ENCODE measurements at regions not wholly inside any gene's neighbourhood (a gene's known extent, or its start where the extent isn't known, plus 50 kb on each side); places are given as distances from the start of the nearest gene placed in this dataset.

- no peaks in the 10 kb centered on the region for H3K79me2 ChIP-seq (ENCODE audit: control insufficient read depth, insufficient read depth, low read length)
- no peaks in the 10 kb centered on the region for H3K9me3 ChIP-seq (replicated peaks; ENCODE audit: control insufficient read depth, insufficient read depth, low read depth, low read length)
- no TSS peak for BruUV-seq (replicated peaks)
- no peaks in the 10 kb centered on the region for H3K4me1 ChIP-seq (replicated peaks in 1 of 2; ENCODE audit: control insufficient read depth in 2 of 2, insufficient read depth in 2 of 2, low read length in 2 of 2)
- H3K9ac ChIP-seq (ENCODE audit: insufficient read depth in 1 of 2, low read depth in 2 of 2, low read length in 2 of 2), result no peak overlapping the region
- no peak overlapping the region for H3K4me3 ChIP-seq
- FAIRE-seq (no peak), DNase-seq (ENCODE audit: extremely low read depth in 1 of 4, low spot score in 3 of 4) (no peak), ATAC-seq (no peak)
- in situ Hi-C loops (cut with MboI) (no loop called here), intact Hi-C loops (cut with micrococcal nuclease) (no loop called here)
- no peaks in the 10 kb centered on the region for H4K20me1 ChIP-seq (replicated peaks; ENCODE audit: control insufficient read depth, insufficient read depth, low read length)
- H3K36me3 ChIP-seq (ENCODE audit: control insufficient read depth, insufficient read depth, low read length), result no peaks in the 10 kb centered on the region
- 1% methylated on average over 7 of the region's 7 CpGs for WGBS (ENCODE audit: insufficient coverage, low coverage, missing lambda C conversion rate)
- no peaks in the 10 kb centered on the region for H3K9me1 ChIP-seq (ENCODE audit: control insufficient read depth, insufficient read depth, low read length)
- H3K27me3 ChIP-seq (ENCODE audit: control insufficient read depth in 2 of 2, insufficient read depth in 2 of 2, low read length in 2 of 2), result peaks cover 0 to 13% of the 10 kb centered on the region in 2 experiments; a peak in 2 of 5 replicates
- H3K4me2 ChIP-seq (ENCODE audit: insufficient read depth, low read length), result no peak overlapping the region
- TF ChIP-seq AFF4 (CRISPR knock-in tag; IDR thresholded peaks at IDR 0.05) (no peak), ZKSCAN3 (CRISPR knock-in tag; IDR thresholded peaks at IDR 0.05) (no peak), MXI1 (IDR thresholded peaks at IDR 0.05; ENCODE audit: low read depth, low read length) (no peak), E2F6 (IDR thresholded peaks at IDR 0.05; ENCODE audit: borderline replicate concordance in 1 of 2, extremely low read depth in 1 of 2, insufficient read depth in 1 of 2, insufficient read length in 1 of 2, low read depth in 1 of 2, low read length in 1 of 2, poor library complexity in 1 of 2, severe bottlenecking in 1 of 2) (no peak), GATAD2B (IDR thresholded peaks at IDR 0.05; ENCODE audit: borderline replicate concordance) (no peak)
- H3K27ac ChIP-seq (ENCODE audit: extremely low read depth, low read depth, low read length), result no peak overlapping the region
- CTCF ChIA-PET (ENCODE audit: low intra/inter-chr PET ratio), result no interaction called here
- H2AFZ ChIP-seq (ENCODE audit: low read depth, low read length), result no peak overlapping the region
- POLR2A ChIA-PET, result no interaction called here
Measured at GRCh38 chr9:126030716-126031115, 283.5 kb downstream of the PBX3 start.

All from K562 (cell line).